Thyroid gland (tissue), 4 donors: ENCODE measurements at regions not wholly inside any gene's neighbourhood (a gene's known extent, or its start where the extent isn't known, plus 50 kb on each side); places are given as distances from the start of the nearest gene placed in this dataset.

ENCODE experiments used
- CTCF ChIP-seq, 6 experiments: fragments of 200-600 bp in 3 of 6; fragments of 450-650 bp in 3 of 6; sonication (generic) in 3 of 6; IDR thresholded peaks; one replicate each; pipeline ENCODE4 v1.5.1; 2016 to 2019; ENCODE audit warnings: antibody characterized with exemption in 6 of 6, mild to moderate bottlenecking in 2 of 6, inconsistent platforms in 1 of 6, moderate library complexity in 1 of 6
- POLR2A ChIP-seq, 2 donors: fragments of 450-650 bp; IDR thresholded peaks; one replicate each; pipeline ENCODE4 v1.6.1; 2017; ENCODE audit warnings: antibody characterized with exemption in 2 of 2, mild to moderate bottlenecking in 2 of 2, moderate library complexity in 1 of 2

DNA sequence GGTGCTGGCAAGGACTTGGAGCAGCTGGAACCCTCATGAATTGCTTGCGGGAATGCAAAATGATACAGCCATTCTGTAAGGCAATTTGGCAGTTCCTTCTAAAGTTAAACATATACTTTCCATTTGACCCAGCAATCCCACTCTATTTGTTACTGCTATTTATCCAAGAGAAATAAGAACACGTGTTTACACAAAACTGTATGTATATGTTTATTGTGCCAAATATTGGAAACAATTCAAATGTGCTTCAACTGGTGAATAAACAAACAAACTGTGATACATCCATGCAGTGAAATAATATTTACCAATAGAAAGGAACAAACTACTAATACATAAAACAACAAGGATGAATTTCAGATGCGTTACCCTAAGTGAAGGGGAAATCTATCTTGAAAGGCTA is 60.0 kb upstream of the NTRK3 start:
- TF ChIP-seq CTCF (IDR thresholded peaks at IDR 0.05) (no peak), POLR2A (IDR thresholded peaks at IDR 0.05) (no peak)
